ENCODE measurements at regions not wholly inside any gene's neighbourhood (a gene's known extent, or its start where the extent isn't known, plus 50 kb on each side); places are given as distances from the start of the nearest gene placed in this dataset.

GRCh38 chr14:84882830-84883229 is 647.1 kb upstream of the FLRT2 start:
- H3K27ac ChIP-seq (ENCODE audit: low read length): no peak overlapping the region
- ChIA-PET POLR2A (no interaction called here), CTCF (no interaction called here)
- BruUV-seq (replicated peaks): no TSS peak
- no peaks in the 10 kb centered on the region for H3K9me3 ChIP-seq (ENCODE audit: control insufficient read depth, insufficient read depth, low read depth, low read length)
- no peak overlapping the region for H3K4me3 ChIP-seq (ENCODE audit: low read depth in 2 of 2, low read length in 2 of 2)
- no peak for ATAC-seq
- H3K27me3 ChIP-seq (ENCODE audit: control insufficient read depth, insufficient read depth, low read length): no peaks in the 10 kb centered on the region
- intact Hi-C loops (cut with micrococcal nuclease; ENCODE audit: unreplicated experiment) (no loop called here), in situ Hi-C loops (cut with HindIII; ENCODE audit: low pct_unique_long_range_greater_than_20kb, low sequenced_read_pairs) (no loop called here)
- no peaks in the 10 kb centered on the region for H3K4me1 ChIP-seq (ENCODE audit: control insufficient read depth, insufficient read depth, low read length)
- no peak for DNase-seq (ENCODE audit: low read depth, low spot score)
- no peaks in the 10 kb centered on the region for H3K36me3 ChIP-seq (ENCODE audit: control insufficient read depth, insufficient read depth, low read length)
- TF ChIP-seq TCF7L2 (IDR thresholded peaks at IDR 0.05; ENCODE audit: low read depth, low read length): no peak
- TF ChIP-seq, protein P1, sequence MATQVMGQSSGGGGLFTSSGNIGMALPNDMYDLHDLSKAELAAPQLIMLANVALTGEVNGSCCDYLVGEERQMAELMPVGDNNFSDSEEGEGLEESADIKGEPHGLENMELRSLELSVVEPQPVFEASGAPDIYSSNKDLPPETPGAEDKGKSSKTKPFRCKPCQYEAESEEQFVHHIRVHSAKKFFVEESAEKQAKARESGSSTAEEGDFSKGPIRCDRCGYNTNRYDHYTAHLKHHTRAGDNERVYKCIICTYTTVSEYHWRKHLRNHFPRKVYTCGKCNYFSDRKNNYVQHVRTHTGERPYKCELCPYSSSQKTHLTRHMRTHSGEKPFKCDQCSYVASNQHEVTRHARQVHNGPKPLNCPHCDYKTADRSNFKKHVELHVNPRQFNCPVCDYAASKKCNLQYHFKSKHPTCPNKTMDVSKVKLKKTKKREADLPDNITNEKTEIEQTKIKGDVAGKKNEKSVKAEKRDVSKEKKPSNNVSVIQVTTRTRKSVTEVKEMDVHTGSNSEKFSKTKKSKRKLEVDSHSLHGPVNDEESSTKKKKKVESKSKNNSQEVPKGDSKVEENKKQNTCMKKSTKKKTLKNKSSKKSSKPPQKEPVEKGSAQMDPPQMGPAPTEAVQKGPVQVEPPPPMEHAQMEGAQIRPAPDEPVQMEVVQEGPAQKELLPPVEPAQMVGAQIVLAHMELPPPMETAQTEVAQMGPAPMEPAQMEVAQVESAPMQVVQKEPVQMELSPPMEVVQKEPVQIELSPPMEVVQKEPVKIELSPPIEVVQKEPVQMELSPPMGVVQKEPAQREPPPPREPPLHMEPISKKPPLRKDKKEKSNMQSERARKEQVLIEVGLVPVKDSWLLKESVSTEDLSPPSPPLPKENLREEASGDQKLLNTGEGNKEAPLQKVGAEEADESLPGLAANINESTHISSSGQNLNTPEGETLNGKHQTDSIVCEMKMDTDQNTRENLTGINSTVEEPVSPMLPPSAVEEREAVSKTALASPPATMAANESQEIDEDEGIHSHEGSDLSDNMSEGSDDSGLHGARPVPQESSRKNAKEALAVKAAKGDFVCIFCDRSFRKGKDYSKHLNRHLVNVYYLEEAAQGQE (IDR thresholded peaks at IDR 0.05; ENCODE audit: insufficient read depth in 1 of 2, low read depth in 2 of 2, low read length in 1 of 2): no peak
- TF ChIP-seq, protein P2, sequence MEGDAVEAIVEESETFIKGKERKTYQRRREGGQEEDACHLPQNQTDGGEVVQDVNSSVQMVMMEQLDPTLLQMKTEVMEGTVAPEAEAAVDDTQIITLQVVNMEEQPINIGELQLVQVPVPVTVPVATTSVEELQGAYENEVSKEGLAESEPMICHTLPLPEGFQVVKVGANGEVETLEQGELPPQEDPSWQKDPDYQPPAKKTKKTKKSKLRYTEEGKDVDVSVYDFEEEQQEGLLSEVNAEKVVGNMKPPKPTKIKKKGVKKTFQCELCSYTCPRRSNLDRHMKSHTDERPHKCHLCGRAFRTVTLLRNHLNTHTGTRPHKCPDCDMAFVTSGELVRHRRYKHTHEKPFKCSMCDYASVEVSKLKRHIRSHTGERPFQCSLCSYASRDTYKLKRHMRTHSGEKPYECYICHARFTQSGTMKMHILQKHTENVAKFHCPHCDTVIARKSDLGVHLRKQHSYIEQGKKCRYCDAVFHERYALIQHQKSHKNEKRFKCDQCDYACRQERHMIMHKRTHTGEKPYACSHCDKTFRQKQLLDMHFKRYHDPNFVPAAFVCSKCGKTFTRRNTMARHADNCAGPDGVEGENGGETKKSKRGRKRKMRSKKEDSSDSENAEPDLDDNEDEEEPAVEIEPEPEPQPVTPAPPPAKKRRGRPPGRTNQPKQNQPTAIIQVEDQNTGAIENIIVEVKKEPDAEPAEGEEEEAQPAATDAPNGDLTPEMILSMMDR (IDR thresholded peaks at IDR 0.05): no peak
- no peak for TF ChIP-seq SIN3A (IDR thresholded peaks at IDR 0.05; ENCODE audit: borderline replicate concordance, insufficient read depth, low read depth, low read length)
- TF ChIP-seq POLR2AphosphoS5 (IDR thresholded peaks at IDR 0.05; ENCODE audit: low read depth, low read length): no peak

GRCh38 chr14:84885061-84885460 is 644.9 kb upstream of the FLRT2 start:
- Histone ChIP-seq H3K4me1 (ENCODE audit: control insufficient read depth, insufficient read depth, low read length) (no peaks in the 10 kb centered on the region), H3K4me3 (ENCODE audit: low read depth in 2 of 2, low read length in 2 of 2) (no peak overlapping the region), H3K36me3 (ENCODE audit: control insufficient read depth, insufficient read depth, low read length) (no peaks in the 10 kb centered on the region), H3K27me3 (ENCODE audit: control insufficient read depth, insufficient read depth, low read length) (no peaks in the 10 kb centered on the region), H3K9me3 (ENCODE audit: control insufficient read depth, insufficient read depth, low read depth, low read length) (no peaks in the 10 kb centered on the region), H3K27ac (ENCODE audit: low read length) (no peak overlapping the region)
- intact Hi-C loops (cut with micrococcal nuclease; ENCODE audit: unreplicated experiment) (no loop called here), in situ Hi-C loops (cut with HindIII; ENCODE audit: low pct_unique_long_range_greater_than_20kb, low sequenced_read_pairs) (no loop called here)
- no peak for DNase-seq (ENCODE audit: low read depth, low spot score)
- no peak for ATAC-seq
- ChIA-PET POLR2A (no interaction called here), CTCF (no interaction called here)
- BruUV-seq (replicated peaks): no TSS peak
- TF ChIP-seq, protein P2 (IDR thresholded peaks at IDR 0.05): no peak
- TF ChIP-seq TCF7L2 (IDR thresholded peaks at IDR 0.05; ENCODE audit: low read depth, low read length) (no peak), SIN3A (IDR thresholded peaks at IDR 0.05; ENCODE audit: borderline replicate concordance, insufficient read depth, low read depth, low read length) (no peak), POLR2AphosphoS5 (IDR thresholded peaks at IDR 0.05; ENCODE audit: low read depth, low read length) (no peak)
- TF ChIP-seq, protein P1 (IDR thresholded peaks at IDR 0.05; ENCODE audit: insufficient read depth in 1 of 2, low read depth in 2 of 2, low read length in 1 of 2): no peak
